Dedifferentiated amniotic fluid mesenchymal stem cell (primary cell): ENCODE measurements at regions not wholly inside any gene's neighbourhood (a gene's known extent, or its start where the extent isn't known, plus 50 kb on each side); places are given as distances from the start of the nearest gene placed in this dataset.

Source experiments
- DNase-seq: peaks from one replicate; pipeline ENCODE4 v3.0.0-alpha.2; 2016; ENCODE audit errors: extremely low spot score

DNA sequence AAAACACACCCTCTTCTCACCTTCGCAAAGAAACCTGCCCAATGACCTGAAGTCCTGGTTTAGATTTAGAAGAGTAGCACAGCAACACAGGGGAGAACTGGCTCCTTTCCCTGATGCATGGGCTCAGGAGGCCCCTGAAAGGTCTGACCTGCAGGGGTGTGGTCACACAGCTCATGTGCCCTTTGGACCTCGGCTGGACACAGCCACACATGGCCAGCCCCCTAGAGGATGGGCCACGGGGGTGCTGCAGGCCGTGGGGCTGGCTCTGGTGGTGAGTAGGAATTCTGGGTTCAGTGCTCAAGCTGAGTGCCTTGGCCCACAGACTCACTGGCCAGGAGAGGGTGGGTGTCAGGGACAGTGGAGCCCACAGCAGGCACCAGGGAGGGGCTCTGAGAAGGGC lies 118.5 kb upstream of the ADCY1 start:
- DNase-seq = no peak

DNA sequence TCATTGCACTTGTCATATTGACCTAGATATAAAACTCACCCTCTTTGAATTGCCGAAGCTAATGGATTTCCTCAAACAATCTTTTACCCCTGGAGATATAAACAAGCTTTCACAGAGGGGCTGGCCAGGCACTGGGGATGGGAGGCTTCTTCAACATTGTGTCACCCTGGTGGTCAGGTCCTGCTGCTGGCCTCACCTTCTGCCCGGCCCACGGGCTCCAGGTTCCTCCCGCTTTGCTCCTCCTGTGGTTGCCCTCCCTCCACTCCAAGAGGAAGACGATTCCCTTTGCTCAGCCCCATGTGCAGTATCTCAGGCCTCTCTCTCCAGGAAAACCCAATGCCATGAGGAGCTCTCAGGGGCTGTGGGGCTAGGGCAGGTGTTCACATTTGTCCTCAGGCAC lies 118.1 kb upstream of the ADCY1 start:
- no peak for DNase-seq

DNA sequence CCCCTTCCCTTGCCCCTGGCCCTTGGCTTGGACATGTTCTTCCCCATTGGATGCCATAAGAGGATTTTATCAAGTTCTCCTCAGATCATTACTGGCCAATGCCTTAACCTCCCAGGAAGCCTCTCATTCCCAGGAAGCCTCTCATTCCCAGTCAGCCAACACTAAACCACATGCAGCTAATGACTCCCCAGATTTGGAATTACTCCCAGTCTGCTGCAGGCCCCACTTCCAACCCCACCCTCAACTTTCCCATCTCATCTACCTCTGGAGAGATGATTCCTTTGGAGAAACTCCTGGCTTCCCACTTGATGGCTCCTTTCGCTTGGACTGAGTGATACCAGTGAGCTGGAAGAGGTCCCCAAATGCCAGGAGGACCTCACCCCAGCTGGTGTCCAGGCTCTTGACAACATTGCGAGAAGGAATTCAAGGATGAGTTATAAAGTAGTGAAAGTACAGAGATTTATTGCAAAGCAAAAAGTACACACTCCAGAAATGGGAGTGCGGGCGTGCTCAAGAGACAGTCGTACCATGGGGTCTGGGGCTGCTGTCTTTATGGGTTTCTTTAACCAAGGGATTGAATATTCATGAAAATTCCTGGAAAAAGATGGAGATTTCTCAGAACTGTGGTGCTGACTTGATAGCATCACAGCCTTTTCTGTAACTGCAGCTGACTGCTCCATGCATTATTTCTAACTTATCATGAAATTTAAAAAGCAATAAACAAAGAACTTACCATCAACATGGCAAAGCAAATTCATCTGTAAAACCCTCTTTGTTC lies 117.2 kb upstream of the ADCY1 start:
- no peak for DNase-seq

DNA sequence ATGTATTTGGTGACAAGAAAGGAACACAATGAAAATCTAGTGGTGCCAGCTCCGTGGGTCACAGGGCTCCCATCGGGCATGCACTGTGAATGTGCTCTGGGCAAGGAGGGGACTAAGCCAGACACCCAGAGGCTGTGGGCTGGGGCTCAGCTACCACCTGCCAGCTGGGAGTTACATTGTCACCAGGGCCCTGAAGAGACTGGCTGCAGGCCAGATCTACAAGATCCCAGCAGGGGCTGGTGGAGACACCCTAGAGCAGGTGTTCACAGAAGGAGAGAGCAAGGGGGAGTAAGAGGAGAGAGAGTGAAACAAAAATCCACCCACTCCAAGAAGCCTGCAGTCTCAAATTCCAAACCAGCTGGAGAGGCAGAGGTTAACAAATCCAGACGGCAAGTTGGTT lies 116.6 kb upstream of the ADCY1 start:
- DNase-seq = no peak

DNA sequence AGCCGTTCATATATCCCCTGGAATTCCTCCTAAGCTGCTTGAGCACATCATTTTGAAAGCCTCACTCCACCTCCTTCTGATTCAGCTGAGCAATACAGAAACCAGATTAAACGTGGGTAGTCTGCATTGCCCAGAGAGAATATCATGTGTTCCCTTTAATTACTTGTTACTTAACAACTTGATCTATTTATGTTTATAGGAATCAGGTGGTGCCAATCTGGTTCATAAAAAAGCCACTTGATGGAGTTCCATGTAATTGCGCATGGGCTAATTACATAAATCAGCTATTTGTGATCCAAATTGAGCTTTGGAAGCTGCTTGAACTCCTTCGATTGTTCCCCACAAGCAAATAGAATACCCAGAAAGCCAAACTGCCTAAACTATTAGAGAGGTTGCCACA lies 114.7 kb upstream of the ADCY1 start:
- no peak for DNase-seq

DNA sequence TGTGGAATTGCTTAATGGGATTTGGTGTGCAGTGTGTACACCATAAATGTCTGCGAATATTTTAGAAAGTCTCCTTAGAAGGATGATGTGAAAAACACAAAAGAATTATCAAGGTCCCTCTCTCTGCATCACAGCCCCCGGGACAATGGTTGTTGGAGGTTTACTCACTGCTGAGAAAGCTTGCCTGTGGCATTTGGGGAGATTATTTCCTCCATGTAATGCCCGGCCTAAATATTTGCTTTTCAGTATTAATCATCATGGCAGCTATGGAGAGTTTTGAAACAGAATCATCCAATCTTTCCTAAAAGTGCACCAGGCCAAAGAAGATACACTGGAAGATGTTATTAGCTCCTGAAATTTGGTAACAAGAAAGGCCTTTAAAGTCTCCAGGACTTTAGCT lies 113.8 kb upstream of the ADCY1 start:
- DNase-seq = no peak

DNA sequence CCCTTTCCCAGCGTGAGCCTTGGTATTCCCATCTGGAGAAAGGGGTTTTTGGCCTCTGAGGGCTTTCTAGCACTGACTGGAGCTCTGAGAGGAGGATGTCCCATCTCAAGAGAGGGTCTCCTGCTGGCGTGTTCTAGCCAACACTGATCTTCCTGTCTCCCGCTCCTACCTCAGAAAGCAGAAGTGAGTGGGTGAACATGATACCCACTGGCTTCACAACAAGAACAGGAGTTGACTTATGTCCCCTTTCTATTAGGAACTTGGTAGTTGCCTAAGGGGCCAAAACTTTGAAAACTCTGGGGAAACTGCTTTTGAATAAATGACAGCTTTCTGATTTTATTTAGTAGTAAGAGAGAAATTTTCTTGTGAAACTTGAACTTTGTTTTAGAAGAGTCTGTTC lies 113.1 kb upstream of the ADCY1 start:
- no peak for DNase-seq

DNA sequence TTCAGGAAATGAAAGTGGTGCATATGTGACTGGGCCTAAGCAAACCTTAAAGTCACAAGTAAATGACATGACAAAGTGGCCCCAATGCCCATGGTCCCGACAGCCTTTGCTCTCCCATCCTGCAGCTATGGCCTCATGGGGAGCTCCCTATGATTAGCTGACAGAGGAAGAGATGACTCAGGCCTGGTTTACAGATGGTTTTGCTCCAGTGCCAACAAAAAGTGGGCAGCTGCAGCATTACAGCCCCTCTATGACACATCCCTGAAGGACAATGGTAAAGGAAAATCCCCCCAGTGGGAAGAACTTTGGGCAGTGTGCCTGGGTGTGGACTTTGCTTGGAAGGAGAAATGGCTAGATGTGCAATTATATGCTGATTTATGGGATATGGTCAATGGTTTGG lies 105.1 kb upstream of the ADCY1 start:
- no peak for DNase-seq

DNA sequence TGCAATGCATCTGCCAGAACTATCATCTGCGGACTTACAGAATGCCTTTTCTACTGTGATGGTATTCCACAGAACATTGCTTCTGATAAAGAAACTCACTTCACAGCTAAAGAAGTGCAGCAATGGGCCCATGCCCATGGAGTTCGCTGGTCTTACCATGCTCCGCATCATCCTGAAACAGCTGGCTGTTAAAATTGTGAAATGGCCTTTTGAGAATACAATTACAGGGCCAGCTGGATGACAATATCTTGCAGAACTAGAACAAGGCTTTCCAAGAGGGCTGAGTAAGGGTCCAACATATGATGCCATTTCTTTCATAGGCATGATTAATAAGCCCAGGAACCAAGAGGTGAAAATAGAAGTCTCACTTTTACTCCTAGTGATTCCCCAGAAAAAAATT lies 104.1 kb upstream of the ADCY1 start:
- DNase-seq = no peak

DNA sequence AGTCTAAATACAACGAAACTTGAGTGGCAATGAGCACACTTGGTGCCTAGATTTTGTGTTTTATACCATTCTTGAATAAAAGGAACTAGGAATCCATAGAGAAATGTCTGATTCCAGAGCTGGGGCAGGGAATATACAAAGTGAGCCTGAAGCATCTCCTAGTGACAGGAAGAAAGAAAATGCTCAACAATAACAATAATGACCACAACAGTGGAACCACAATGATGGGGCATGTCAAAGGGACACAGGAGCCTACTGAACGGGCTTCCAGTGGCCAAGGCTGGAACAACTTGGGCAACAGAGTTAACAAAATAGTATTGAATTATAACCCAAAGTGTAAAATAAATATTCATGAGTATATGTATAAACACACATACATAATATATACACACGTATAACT lies 94.4 kb upstream of the ADCY1 start:
- no peak for DNase-seq

DNA sequence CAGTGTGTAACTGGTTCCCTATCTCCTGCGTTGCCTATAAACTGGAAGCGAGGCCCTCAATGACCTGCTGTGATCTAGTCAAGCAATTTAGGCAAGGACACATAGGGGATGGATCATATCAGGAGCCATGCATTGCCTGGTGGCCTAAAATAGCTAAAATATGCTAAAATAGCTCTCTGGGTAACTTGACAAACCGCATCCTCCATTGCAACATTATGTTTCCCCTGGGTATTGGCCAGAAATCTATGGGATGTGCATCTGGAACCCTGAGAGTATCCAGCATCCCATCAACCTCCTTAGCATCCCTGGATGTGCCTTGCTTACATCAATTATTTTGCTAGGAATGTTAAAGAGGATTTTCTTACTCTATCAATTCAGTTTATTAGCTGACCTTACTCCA lies 91.7 kb upstream of the ADCY1 start:
- no peak for DNase-seq

DNA sequence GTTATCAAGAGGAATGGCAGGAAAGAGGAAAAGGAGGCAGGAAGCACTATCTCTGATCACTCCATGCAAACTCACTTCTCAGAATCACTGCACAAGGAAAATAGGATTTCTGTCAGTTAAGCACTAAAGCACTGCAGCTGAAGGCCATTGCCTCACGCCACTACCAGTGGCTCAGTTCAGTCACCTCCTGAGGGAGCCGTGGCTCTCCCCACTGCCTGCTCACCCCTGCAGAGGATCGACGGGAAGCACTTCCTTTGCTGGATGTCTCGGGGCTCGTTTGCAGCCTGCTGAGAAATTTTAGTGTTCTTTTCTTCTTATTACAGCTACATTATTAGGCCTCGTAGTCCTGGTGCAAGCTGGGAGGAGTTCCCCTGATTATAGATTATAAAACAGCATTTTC lies 90.1 kb upstream of the ADCY1 start:
- DNase-seq = no peak

DNA sequence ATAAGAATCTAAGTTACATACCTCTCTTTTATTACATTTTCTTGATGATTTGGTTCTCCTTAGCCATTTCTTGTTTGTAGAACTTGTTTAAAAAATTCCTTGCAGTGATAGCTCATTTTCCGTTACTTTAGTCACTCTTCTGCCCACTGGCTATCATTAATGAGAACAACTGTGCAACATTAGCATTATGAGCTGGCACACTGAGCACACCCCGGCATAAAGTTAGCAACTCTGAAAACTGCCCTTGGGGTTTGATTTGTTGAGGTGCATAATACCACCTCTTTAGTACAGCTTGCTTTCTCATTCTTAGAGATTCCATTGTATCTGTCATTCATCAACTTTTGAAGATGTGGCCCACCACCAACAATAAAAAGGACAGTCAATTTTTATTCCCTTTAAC lies 87.6 kb upstream of the ADCY1 start:
- no peak for DNase-seq

DNA sequence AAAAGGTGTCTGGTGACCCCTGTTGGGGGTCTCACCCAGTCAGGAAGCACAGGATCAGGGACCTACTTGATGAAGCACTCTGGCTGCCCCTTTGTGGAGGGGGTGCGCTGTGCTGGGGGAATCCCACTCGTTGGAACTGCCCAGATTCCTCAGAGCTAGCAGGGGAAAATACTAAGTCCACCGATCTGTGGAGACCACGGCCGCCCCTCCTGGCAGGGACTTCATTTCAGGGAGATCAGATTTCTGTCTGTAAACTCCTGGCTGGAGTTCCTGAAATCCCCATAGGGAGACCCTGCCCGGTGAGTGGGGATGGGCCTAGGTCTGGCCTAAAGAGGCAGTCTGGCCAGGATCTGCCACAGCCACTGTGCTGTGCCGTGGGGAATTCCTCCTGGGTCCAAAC lies 79.3 kb upstream of the ADCY1 start:
- DNase-seq = no peak

DNA sequence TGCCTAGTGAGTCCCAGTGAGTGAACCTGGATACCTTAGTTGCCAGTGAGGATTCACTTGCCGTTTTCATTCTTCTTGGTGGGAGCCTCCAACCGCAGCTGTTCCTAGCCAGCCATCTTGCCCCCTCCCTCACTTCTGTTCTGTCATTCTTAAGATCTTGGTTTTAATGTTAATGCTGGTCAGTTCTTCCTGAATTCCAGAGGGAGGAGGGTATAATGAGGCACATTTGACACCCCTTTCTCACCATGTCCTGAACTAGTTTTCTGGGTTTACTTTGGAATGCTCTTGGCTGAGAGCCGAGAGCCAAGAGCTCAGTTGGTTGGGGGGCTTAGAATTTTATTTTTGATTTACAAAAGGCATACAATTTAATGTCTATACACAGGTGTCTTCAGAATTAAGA lies 78.5 kb upstream of the ADCY1 start:
- no peak for DNase-seq

DNA sequence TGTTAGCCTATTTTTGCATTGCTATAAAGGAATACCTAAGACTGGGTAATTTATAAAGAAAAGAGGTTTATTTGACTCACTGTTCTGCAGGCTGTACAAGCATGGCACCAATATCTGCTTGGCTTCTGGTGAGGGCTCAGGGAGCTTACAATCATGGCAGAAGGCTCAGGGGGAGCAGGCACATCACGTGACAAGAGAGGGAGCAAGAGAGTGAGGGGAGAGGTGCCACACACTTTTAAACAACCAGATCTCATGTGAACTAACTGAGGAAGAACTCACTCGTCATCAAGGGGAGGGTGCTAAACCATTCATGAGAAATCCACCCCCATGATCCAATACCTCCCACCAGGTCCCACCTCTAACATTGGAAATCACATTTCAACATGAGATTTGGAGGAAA lies 73.9 kb upstream of the ADCY1 start:
- no peak for DNase-seq

DNA sequence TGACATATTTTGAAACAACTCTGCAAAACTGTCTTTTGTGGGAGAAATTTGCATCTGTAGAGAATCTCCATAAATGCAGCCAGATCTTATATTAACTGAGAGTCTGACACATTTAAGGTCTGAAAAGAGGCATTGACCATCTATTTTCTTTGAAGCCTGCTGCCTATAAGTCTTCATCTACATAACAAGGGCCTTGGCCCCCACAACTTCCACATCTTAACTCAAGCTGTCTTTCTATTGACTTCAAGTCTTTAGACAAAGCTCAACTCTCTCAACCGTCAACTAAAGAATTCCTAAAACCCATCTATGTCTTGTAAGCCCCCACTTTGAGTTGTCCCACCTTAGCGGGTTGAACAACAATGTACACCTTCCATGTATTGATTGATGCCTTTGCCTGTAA lies 72.4 kb upstream of the ADCY1 start:
- DNase-seq = no peak

DNA sequence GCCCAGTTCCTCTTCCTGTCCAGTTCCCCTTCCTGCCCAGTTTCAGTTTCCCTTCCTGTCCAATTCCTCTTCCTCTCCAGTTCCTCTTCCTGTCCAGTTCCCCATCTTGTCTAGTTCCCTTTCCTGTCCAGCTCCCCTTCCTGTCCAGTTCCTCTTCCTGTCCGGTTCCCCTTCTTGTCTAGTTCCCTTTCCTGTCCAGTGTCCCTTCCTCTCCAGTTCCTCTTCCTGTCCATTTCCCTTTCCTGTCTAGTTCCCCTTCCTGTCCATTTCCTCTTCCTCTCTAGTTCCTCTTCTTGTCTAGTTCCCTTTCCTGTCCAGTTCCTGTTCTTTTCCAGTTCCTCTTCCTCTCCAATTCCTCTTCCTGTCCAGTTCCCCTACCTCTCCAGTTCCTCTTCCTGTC lies 68.1 kb upstream of the ADCY1 start:
- DNase-seq = no peak

DNA sequence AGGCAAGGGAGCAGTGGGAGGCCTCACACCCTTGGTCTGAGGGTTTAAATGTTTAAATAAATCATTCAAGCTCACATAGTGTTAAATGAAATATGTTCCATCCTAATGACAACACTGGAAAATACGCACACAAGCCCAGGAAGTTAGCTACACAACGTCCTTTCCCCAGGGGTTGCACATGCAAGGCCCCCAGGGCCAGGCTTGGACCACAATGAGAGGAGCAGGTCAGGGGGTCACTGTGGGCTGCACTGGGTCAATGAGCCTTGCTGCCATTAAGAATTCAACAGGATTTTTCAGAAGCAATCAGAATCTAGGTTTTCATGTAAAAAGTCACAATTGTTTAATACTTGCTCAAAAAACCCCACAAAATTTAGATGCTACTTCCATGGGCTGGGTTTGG lies 64.9 kb upstream of the ADCY1 start:
- no peak for DNase-seq

DNA sequence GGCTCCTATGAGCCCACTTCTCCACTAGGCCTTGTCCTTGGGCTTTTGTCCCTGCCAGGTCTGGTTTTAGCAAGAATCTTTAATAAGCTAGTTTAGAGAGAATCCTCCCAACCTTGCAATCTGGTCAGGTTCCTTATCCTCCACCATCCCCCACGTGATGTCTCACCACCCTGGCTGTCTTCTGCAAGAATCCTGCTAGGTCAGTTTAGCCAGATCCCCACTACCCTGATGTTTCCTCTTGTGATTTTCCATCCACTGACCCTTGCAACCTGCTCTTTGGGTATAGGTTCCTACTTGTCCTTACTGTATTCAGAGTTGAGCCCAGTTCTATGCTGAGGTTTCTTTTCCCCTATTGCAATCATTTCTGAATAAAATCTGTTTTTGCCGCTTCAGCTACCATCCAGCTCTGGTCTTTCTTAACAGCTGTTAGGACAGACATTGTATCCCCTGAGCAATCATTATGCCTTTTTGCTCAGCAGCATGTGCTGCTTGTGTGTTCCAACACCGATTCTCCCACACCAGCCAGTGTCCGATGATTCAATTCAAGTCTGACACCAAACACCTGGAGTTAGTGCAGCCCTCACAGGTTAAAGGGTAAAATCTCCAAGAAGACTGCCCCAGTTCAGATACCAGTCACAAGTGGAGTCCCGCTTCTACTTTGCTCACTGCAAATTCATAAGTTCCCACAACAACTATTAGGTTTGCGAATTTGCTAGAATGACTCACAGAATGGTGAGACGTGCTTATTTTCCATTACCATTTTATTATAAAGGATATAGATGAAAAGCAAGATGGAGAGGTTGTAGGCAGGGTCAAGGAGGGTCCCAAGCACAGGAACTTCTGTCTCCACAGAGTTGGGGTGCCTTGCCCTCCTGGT lies 62.2 kb upstream of the ADCY1 start:
- no peak for DNase-seq

DNA sequence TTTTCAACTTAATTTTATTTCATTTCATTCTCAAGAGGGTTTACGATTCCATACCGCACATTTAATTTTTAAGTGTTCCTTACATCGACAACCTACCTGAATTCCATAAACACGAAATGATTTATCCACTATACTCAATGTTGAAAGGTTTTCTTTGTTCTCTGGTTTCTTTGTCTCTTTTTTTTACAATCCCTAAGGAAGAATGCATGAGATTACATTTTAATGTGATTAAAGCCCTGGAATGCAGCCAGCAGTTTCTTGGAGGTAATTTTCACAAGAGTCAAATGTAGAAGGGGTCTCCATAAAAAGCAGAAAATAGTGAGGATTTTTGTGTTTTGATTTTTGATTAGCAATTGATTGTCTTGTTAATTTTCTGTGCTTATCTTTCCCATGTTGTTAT lies 59.2 kb upstream of the ADCY1 start:
- DNase-seq = no peak

DNA sequence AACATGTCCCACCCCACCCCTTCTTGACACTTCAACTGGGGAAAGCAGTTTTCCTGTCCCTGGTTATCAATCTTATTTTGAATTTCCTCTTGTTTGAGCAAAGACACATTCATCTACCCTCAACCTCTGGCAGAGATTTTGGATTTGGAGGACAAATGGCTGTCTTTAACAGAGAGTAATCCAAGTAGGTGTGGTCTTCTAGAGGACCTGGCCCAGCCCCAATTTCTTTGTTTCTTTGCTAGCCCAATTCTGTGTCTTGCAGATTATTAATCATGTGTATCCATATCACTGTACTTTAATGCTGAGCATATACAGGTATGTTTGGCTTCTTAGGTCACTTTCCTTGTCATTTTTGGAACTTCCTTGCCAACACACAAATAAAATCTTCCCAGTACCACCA lies 58.8 kb upstream of the ADCY1 start:
- DNase-seq = no peak
